SK-N-SH (cell line): ENCODE measurements at regions not wholly inside any gene's neighbourhood (a gene's known extent, or its start where the extent isn't known, plus 50 kb on each side); places are given as distances from the start of the nearest gene placed in this dataset.

Source experiments
- CTCF ChIA-PET: fragments of 300-600, 350-600 bp; formaldehyde crosslinking; extraction: SDS; loops from one replicate; lab custom pipeline; 2021; lab: Yijun Ruan, JAX
- POLR2A ChIA-PET: fragments of 350-600 bp; sonication (Branson Sonifier 250); formaldehyde crosslinking; extraction: SDS; loops from one replicate; lab custom pipeline; 2020; ENCODE audit warnings: antibody characterized with exemption, inconsistent platforms; lab: Yijun Ruan, JAX
- DNase-seq: peaks from one replicate; pipeline ENCODE4 v3.0.0; 2012
- H2AFZ ChIP-seq: fragments of 200-600 bp; sonication (generic); 2 replicates; pipeline ENCODE4 v1.8.1; 2016; ENCODE audit warnings: antibody characterized with exemption, mild to moderate bottlenecking, low read depth
- H3F3A ChIP-seq: fragments of 200-600 bp; sonication (generic); replicated peaks from 2 replicates; pipeline ENCODE3; 2016; ENCODE audit warnings: antibody characterized with exemption, mild to moderate bottlenecking; ENCODE audit not compliant: insufficient read depth
- H3K27ac ChIP-seq, 2 experiments: fragments of 200-500 bp in 1 of 2; fragments of 200-600 bp in 1 of 2; sonication (Bioruptor generic) in 1 of 2; sonication (generic), shearing (Covaris generic) in 1 of 2; 2 replicates each; pipeline versions ENCODE4 v1.5.1 to v1.6.1; 2014 to 2016; ENCODE audit warnings: low read depth in 2 of 2, inconsistent platforms in 1 of 2, low read length in 1 of 2, mild to moderate bottlenecking in 1 of 2, mixed read lengths in 1 of 2
- H3K27me3 ChIP-seq: fragments of 200-600 bp; sonication (generic), shearing (Covaris generic); 2 replicates; pipeline ENCODE4 v1.6.1; 2016; ENCODE audit warnings: mixed run types; ENCODE audit not compliant: insufficient read depth
- H3K36me3 ChIP-seq, 2 experiments: fragments of 200-500 bp in 1 of 2; fragments of 200-600 bp in 1 of 2; sonication (Bioruptor generic) in 1 of 2; sonication (generic) in 1 of 2; replicated peaks in 1 of 2; 2 replicates each; pipeline versions ENCODE3 to v1.5.1; 2014 to 2016; ENCODE audit warnings: low read length in 1 of 2, mild to moderate bottlenecking in 1 of 2; ENCODE audit not compliant: insufficient read depth in 2 of 2, control insufficient read depth in 1 of 2
- H3K4me1 ChIP-seq, 2 experiments: fragments of 200-500 bp in 1 of 2; fragments of 200-600 bp in 1 of 2; sonication (Bioruptor generic) in 1 of 2; sonication (generic), shearing (Covaris generic) in 1 of 2; 2 replicates each; pipeline versions ENCODE4 v1.5.1 to v1.6.1; 2014 to 2016; ENCODE audit warnings: low read depth in 1 of 2, low read length in 1 of 2, mixed run types in 1 of 2; ENCODE audit not compliant: insufficient read depth in 2 of 2, control insufficient read depth in 1 of 2
- H3K4me2 ChIP-seq: fragments of 200-600 bp; sonication (generic), shearing (Covaris generic); 2 replicates; pipeline ENCODE4 v1.6.1; 2017; ENCODE audit warnings: mixed run types
- H3K4me3 ChIP-seq, 2 experiments: fragments of 200-500 bp in 1 of 2; fragments of 200-600 bp in 1 of 2; sonication (Bioruptor generic) in 1 of 2; sonication (generic), shearing (Covaris generic) in 1 of 2; 2 replicates each; pipeline versions ENCODE4 v1.5.1 to v1.8.1; 2014 to 2016; ENCODE audit warnings: low read depth in 2 of 2, inconsistent platforms in 1 of 2, low read length in 1 of 2, mild to moderate bottlenecking in 1 of 2, mixed read lengths in 1 of 2, moderate library complexity in 1 of 2
- H3K79me2 ChIP-seq: fragments of 200-600 bp; sonication (generic); 2 replicates; pipeline ENCODE4 v1.8.1; 2017; ENCODE audit warnings: mild to moderate bottlenecking; ENCODE audit not compliant: insufficient read depth
- H3K9ac ChIP-seq: fragments of 200-600 bp; sonication (generic); 2 replicates; pipeline ENCODE4 v1.6.1; 2017; ENCODE audit warnings: mixed run types
- H3K9me2 ChIP-seq: fragments of 200-600 bp; sonication (generic); 2 replicates; pipeline ENCODE4 v1.6.1; 2017; ENCODE audit warnings: mixed run types
- H3K9me3 ChIP-seq: fragments of 200-600 bp; sonication (generic); 2 replicates; pipeline ENCODE4 v1.6.1; 2017; ENCODE audit warnings: mixed run types, mild to moderate bottlenecking, moderate library complexity
- H4K20me1 ChIP-seq: fragments of 200-600 bp; sonication (generic); 2 replicates; pipeline ENCODE4 v1.6.1; 2017; ENCODE audit warnings: mild to moderate bottlenecking, mixed run types; ENCODE audit not compliant: insufficient read depth
- EZH2phosphoT487 ChIP-seq: fragments of 200-600 bp; sonication (generic); IDR thresholded peaks from 2 replicates; pipeline ENCODE4 v1.6.1; 2017; ENCODE audit warnings: low read depth, mixed run types, mild to moderate bottlenecking, antibody characterized with exemption, moderate library complexity, borderline replicate concordance
- FOXM1 ChIP-seq: IDR thresholded peaks from 2 replicates; pipeline ENCODE4 v1.4.0; 2012; ENCODE audit warnings: low read depth, mild to moderate bottlenecking
- GABPA ChIP-seq: IDR thresholded peaks from 2 replicates; pipeline ENCODE4 v1.4.0; 2012; ENCODE audit warnings: low read depth, mild to moderate bottlenecking
- GATA2 ChIP-seq: sonication (generic); formaldehyde crosslinking; IDR thresholded peaks from 2 replicates; pipeline ENCODE4 v1.5.0; 2020; ENCODE audit warnings: mild to moderate bottlenecking, missing genetic modification reagents
- JUND ChIP-seq: IDR thresholded peaks from 2 replicates; pipeline ENCODE4 v1.4.0; 2012
- NFIC ChIP-seq: IDR thresholded peaks from 2 replicates; pipeline ENCODE4 v1.4.0; 2012; ENCODE audit warnings: borderline replicate concordance
- POLR2AphosphoS5 ChIP-seq: IDR thresholded peaks from 2 replicates; pipeline ENCODE4 v1.6.1; 2012; ENCODE audit warnings: low read depth, low read length
- RAD21 ChIP-seq: IDR thresholded peaks from 2 replicates; pipeline ENCODE4 v1.6.1; 2012; ENCODE audit warnings: mild to moderate bottlenecking, low read length
- RCOR1 ChIP-seq: fragments of 150-350 bp; IDR thresholded peaks from 2 replicates; pipeline ENCODE4 v1.6.1; 2017; ENCODE audit warnings: antibody characterized with exemption, low read length
- SMC3 ChIP-seq: IDR thresholded peaks from 2 replicates; pipeline ENCODE4 v1.6.1; 2012; ENCODE audit warnings: low read depth, low read length, improper control_type of control experiment
- TAF1 ChIP-seq: IDR thresholded peaks from 2 replicates; pipeline ENCODE4 v1.6.1; 2012; ENCODE audit warnings: low read depth, mild to moderate bottlenecking, low read length, moderate library complexity, borderline replicate concordance
- YY1 ChIP-seq: IDR thresholded peaks from 2 replicates; pipeline ENCODE4 v1.4.0; 2012; ENCODE audit warnings: low read depth, mild to moderate bottlenecking
- WGBS: methylation state at CpG from one replicate; pipeline ENCODE4 v1.1.6; 2017; ENCODE audit warnings: low lambda C conversion rate; 5-methylcytosine and 5-hydroxymethylcytosine counted together
- TF ChIP-seq, protein P1 (sequence below): IDR thresholded peaks from 2 replicates; pipeline ENCODE4 v1.4.0; 2012; ENCODE audit warnings: low read depth, borderline replicate concordance
- TF ChIP-seq, protein P2 (sequence below): IDR thresholded peaks from 2 replicates; pipeline ENCODE4 v1.4.0; 2012; ENCODE audit warnings: low read depth
- TF ChIP-seq, protein P3 (sequence below): fragments of 150-350 bp; IDR thresholded peaks from 2 replicates; pipeline ENCODE4 v1.6.1; 2016; ENCODE audit warnings: mild to moderate bottlenecking, low read depth, low read length
- TF ChIP-seq, protein P4 (sequence below): IDR thresholded peaks from 2 replicates; pipeline ENCODE4 v1.6.1; 2012; ENCODE audit warnings: mild to moderate bottlenecking, low read depth, low read length, moderate library complexity

DNA sequence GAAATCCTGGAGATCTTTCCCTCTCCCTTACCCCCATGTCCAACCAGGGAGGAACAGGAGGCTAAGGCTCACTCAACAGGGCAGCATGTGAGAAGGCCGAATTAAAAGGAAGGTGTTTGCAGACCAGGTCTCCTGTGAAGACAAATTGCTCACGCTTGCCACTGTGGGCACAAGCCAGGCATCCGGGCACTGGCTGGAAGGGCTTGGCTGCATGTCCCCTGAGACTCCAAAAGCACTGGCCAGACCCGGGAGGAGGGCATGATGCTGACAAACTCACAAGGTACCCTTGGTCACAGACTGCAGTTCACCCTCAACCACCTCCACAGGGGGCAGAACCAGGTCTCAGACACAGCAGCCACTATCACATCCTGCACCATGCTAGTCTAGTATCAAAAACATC lies 113.7 kb upstream of the NSMCE3 start:
- CTCF ChIA-PET = no interaction called here
- H3K27ac ChIP-seq = no peak overlapping the region
- WGBS = 30% methylated on average over 4 of the region's 4 CpGs

DNA sequence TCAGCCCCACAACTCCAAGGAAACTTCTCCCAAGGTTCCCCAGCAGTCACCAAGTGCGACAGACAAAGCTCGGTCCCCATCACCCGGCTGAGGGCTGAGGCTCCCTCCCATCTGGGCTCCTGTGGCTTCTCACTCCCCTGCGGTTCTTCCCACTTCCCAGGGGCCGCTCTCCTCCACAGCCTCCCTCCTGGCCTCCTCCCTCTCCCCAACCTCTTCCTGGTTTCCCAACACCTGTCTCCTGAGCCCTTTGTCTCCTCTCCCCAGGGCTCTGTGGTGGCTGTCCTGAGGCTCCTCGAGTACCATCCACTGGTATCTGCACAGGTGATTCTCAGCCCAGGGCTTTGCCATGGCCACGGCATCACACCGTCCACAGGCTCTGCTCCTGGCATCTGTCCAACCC lies 113.2 kb upstream of the NSMCE3 start:
- CTCF ChIA-PET = no interaction called here

More for the DNA sequence above, 113.7 kb upstream of the NSMCE3 start:
- Histone ChIP-seq H3K4me2 (no peak overlapping the region), H3K36me3 (no peaks in the 10 kb centered on the region), H3K9me2 (no peaks in the 10 kb centered on the region), H3K27me3 (no peaks in the 10 kb centered on the region), H3F3A (no peaks in the 10 kb centered on the region), H3K4me1 (no peaks in the 10 kb centered on the region; a peak in 1 of 4 replicates), H3K9me3 (no peaks in the 10 kb centered on the region), H2AFZ (no peak overlapping the region), H3K4me3 (no peak overlapping the region), H4K20me1 (no peaks in the 10 kb centered on the region), H3K79me2 (no peaks in the 10 kb centered on the region), H3K9ac (no peak overlapping the region)
- DNase-seq = no peak
- TF ChIP-seq NFIC = no peak
- TF ChIP-seq, protein P1, sequence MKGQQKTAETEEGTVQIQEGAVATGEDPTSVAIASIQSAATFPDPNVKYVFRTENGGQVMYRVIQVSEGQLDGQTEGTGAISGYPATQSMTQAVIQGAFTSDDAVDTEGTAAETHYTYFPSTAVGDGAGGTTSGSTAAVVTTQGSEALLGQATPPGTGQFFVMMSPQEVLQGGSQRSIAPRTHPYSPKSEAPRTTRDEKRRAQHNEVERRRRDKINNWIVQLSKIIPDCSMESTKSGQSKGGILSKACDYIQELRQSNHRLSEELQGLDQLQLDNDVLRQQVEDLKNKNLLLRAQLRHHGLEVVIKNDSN = no peak
- TF ChIP-seq SMC3 = no peak
- no peak for TF ChIP-seq RCOR1
- TF ChIP-seq TAF1 = no peak
- POLR2A ChIA-PET = no interaction called here

DNA sequence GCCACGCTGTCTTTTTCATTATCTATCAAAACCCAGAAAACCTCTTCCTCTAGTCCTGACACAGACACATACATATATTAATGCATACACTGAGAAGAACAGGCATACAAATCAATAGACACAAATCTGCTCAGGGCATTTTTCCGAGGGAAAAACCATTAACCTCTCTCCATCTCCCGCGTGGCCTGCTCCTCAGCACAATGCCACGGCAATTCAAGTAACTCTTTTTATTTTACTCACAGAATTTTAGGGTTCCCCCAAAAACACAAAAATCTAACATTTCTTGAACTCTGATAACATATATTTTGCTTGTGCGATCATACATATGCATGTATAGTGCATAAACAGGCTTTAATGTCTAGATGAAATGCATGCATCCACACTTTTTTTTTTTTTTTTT lies 110.8 kb upstream of the NSMCE3 start:
- WGBS = 76% methylated on average over 6 of the region's 6 CpGs
- Histone ChIP-seq H3K9me2 (no peaks in the 10 kb centered on the region), H3K36me3 (no peaks in the 10 kb centered on the region), H3K27me3 (no peaks in the 10 kb centered on the region; the same call in 1 of the 2 replicates), H3K27ac (no peak overlapping the region), H3F3A (no peaks in the 10 kb centered on the region), H3K9ac (no peak overlapping the region), H3K9me3 (no peaks in the 10 kb centered on the region), H3K4me3 (no peak overlapping the region), H2AFZ (no peak overlapping the region), H3K4me1 (peaks cover 0 to 4% of the 10 kb centered on the region in 2 experiments; a peak in 1 of 4 replicates), H4K20me1 (no peaks in the 10 kb centered on the region), H3K79me2 (no peaks in the 10 kb centered on the region), H3K4me2 (no peak overlapping the region)
- ChIA-PET CTCF (interaction anchor here (0.6 kb wide), 1 partner anchor 183 kb away, joined by 3 read pairs; no protein-coding TSS in a partner anchor), POLR2A (no interaction called here)
- no peak for DNase-seq
- TF ChIP-seq, protein P1 = no peak
- TF ChIP-seq GATA2 (no peak), POLR2AphosphoS5 (no peak), FOXM1 (no peak), GABPA (no peak), RAD21 (no peak), EZH2phosphoT487 (no peak), JUND (no peak), YY1 (no peak)
- TF ChIP-seq, protein P2, sequence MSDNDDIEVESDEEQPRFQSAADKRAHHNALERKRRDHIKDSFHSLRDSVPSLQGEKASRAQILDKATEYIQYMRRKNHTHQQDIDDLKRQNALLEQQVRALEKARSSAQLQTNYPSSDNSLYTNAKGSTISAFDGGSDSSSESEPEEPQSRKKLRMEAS = no peak
- TF ChIP-seq, protein P3, sequence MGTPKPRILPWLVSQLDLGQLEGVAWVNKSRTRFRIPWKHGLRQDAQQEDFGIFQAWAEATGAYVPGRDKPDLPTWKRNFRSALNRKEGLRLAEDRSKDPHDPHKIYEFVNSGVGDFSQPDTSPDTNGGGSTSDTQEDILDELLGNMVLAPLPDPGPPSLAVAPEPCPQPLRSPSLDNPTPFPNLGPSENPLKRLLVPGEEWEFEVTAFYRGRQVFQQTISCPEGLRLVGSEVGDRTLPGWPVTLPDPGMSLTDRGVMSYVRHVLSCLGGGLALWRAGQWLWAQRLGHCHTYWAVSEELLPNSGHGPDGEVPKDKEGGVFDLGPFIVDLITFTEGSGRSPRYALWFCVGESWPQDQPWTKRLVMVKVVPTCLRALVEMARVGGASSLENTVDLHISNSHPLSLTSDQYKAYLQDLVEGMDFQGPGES = no peak
- TF ChIP-seq, protein P4, sequence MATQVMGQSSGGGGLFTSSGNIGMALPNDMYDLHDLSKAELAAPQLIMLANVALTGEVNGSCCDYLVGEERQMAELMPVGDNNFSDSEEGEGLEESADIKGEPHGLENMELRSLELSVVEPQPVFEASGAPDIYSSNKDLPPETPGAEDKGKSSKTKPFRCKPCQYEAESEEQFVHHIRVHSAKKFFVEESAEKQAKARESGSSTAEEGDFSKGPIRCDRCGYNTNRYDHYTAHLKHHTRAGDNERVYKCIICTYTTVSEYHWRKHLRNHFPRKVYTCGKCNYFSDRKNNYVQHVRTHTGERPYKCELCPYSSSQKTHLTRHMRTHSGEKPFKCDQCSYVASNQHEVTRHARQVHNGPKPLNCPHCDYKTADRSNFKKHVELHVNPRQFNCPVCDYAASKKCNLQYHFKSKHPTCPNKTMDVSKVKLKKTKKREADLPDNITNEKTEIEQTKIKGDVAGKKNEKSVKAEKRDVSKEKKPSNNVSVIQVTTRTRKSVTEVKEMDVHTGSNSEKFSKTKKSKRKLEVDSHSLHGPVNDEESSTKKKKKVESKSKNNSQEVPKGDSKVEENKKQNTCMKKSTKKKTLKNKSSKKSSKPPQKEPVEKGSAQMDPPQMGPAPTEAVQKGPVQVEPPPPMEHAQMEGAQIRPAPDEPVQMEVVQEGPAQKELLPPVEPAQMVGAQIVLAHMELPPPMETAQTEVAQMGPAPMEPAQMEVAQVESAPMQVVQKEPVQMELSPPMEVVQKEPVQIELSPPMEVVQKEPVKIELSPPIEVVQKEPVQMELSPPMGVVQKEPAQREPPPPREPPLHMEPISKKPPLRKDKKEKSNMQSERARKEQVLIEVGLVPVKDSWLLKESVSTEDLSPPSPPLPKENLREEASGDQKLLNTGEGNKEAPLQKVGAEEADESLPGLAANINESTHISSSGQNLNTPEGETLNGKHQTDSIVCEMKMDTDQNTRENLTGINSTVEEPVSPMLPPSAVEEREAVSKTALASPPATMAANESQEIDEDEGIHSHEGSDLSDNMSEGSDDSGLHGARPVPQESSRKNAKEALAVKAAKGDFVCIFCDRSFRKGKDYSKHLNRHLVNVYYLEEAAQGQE = no peak

More for the DNA sequence above, 113.2 kb upstream of the NSMCE3 start:
- POLR2A ChIA-PET = no interaction called here
- H3K4me3 ChIP-seq = no peak overlapping the region
- no peaks in the 10 kb centered on the region for H4K20me1 ChIP-seq
- no peak overlapping the region for H3K4me2 ChIP-seq
- no peaks in the 10 kb centered on the region; a peak in 1 of 4 replicates for H3K4me1 ChIP-seq
- H3K27ac ChIP-seq = no peak overlapping the region
- no peaks in the 10 kb centered on the region for H3K27me3 ChIP-seq
- TF ChIP-seq, protein P2 = no peak
- 34% methylated on average over 8 of the region's 8 CpGs for WGBS
- no peak for DNase-seq
- no peaks in the 10 kb centered on the region for H3K79me2 ChIP-seq
- no peaks in the 10 kb centered on the region for H3K9me3 ChIP-seq
- H2AFZ ChIP-seq = no peak overlapping the region
- no peaks in the 10 kb centered on the region for H3K36me3 ChIP-seq
- no peaks in the 10 kb centered on the region for H3F3A ChIP-seq
- H3K9ac ChIP-seq = no peak overlapping the region
- no peaks in the 10 kb centered on the region for H3K9me2 ChIP-seq
